ENCODE measurements at regions not wholly inside any gene's neighbourhood (a gene's known extent, or its start where the extent isn't known, plus 50 kb on each side); places are given as distances from the start of the nearest gene placed in this dataset.

GRCh38 chr18:40469316-40469715, 1485.7 kb upstream of the PIK3C3 start:
- Histone ChIP-seq H2AFZ (ENCODE audit: control insufficient read depth, low read depth, low read length) (no peak overlapping the region), H3K4me1 (ENCODE audit: control insufficient read depth, insufficient read depth, low read length) (no peaks in the 10 kb centered on the region), H3K9me3 (replicated peaks; ENCODE audit: control insufficient read depth, insufficient read depth, low read length) (no peaks in the 10 kb centered on the region), H3K9ac (ENCODE audit: control insufficient read depth, insufficient read depth, low read length) (no peak overlapping the region), H4K20me1 (ENCODE audit: control insufficient read depth, insufficient read depth) (no peaks in the 10 kb centered on the region), H3K36me3 (ENCODE audit: control insufficient read depth in 2 of 2, insufficient read depth in 2 of 2, low read length in 1 of 2) (no peaks in the 10 kb centered on the region), H3K79me2 (ENCODE audit: control insufficient read depth, insufficient read depth, low read length) (no peaks in the 10 kb centered on the region), H3K4me2 (ENCODE audit: control insufficient read depth, insufficient read depth) (no peak overlapping the region), H3K27me3 (replicated peaks in 1 of 2; ENCODE audit: control insufficient read depth in 2 of 2, insufficient read depth in 2 of 2, low read length in 1 of 2) (no peaks in the 10 kb centered on the region), H3K4me3 (no peak overlapping the region), H3K27ac (ENCODE audit: control insufficient read depth, insufficient read depth) (no peak overlapping the region)
- intact Hi-C loops (cut with micrococcal nuclease; ENCODE audit: unreplicated experiment) (no loop called here), in situ Hi-C loops (cut with MboI) (no loop called here)
- ChIA-PET SMC1A (ENCODE audit: uncharacterized antibody, unreplicated experiment) (no interaction called here), RAD21 (ENCODE audit: unreplicated experiment) (no interaction called here), POLR2A (no interaction called here), CTCF (no interaction called here)
- no peak for DNase-seq (ENCODE audit: low read depth, low spot score)
- TF ChIP-seq STAT1 (conservative IDR thresholded peaks at IDR 0.05) (no peak), NFYB (IDR thresholded peaks at IDR 0.05; ENCODE audit: insufficient read depth, low read depth, low read length) (no peak), USF2 (IDR thresholded peaks at IDR 0.05; ENCODE audit: borderline replicate concordance, low read depth, low read length) (no peak), SMAD5 (IDR thresholded peaks at IDR 0.05; ENCODE audit: low read depth) (no peak), CTCF (IDR thresholded peaks at IDR 0.05 in 2 of 3, conservative IDR thresholded peaks at IDR 0.05 in 1 of 3; ENCODE audit: control insufficient read depth in 2 of 3, extremely low read depth in 1 of 3, insufficient read depth in 1 of 3, low read depth in 3 of 3, low read length in 3 of 3) (no peak), ZBTB33 (IDR thresholded peaks at IDR 0.05) (no peak), YY1 (IDR thresholded peaks at IDR 0.05; ENCODE audit: low read depth, low read length) (no peak), HSF1 (IDR thresholded peaks at IDR 0.05; ENCODE audit: low read depth, low read length) (no peak), RBBP5 (conservative IDR thresholded peaks at IDR 0.05) (no peak), ZBTB4 (CRISPR knock-in tag; IDR thresholded peaks at IDR 0.05) (no peak), JUNB (IDR thresholded peaks at IDR 0.05) (no peak), NFIC (IDR thresholded peaks at IDR 0.05; ENCODE audit: low read depth, low read length) (no peak), HDAC2 (IDR thresholded peaks at IDR 0.05) (no peak), RELB (IDR thresholded peaks at IDR 0.05; ENCODE audit: low read depth) (no peak), POLR2A (IDR thresholded peaks at IDR 0.05; ENCODE audit: low read depth, low read length) (no peak)
- FAIRE-seq, result no peak
- no TSS peak for BruUV-seq (replicated peaks)
- no peak for ATAC-seq

Data from GM12878 (cell line).